H1 (cell line): ENCODE measurements at regions not wholly inside any gene's neighbourhood (a gene's known extent, or its start where the extent isn't known, plus 50 kb on each side); places are given as distances from the start of the nearest gene placed in this dataset.

Source experiments
- CTCF ChIA-PET: fragments of 300-600 bp; sonication (Branson Sonifier 250); formaldehyde crosslinking; loops from one replicate; lab custom pipeline; 2021; ENCODE audit not compliant: partially characterized antibody; lab: Charles Lee
- POLR2A ChIA-PET: fragments of 300-600 bp; sonication (Branson Sonifier 250); formaldehyde crosslinking; loops from one replicate; lab custom pipeline; 2021; ENCODE audit warnings: inconsistent platforms; ENCODE audit not compliant: partially characterized antibody; lab: Charles Lee
- DNase-seq, 2 experiments: peaks; one replicate each; pipeline versions ENCODE4 v3.0.0 to v3.0.0-alpha.2; 2010 to 2022; ENCODE audit warnings: low spot score in 2 of 2, low read depth in 1 of 2, mixed read lengths in 1 of 2
- FAIRE-seq: peaks from 2 replicates; lab custom pipeline; 2011; peaks lifted over from hg19 to GRCh38; lab: Jason Lieb, UNC
- H2AFZ ChIP-seq: 2 replicates; pipeline ENCODE4 v1.8.1; 2012; ENCODE audit warnings: low read length, inconsistent platforms
- H2AK5ac ChIP-seq: 2 replicates; pipeline ENCODE4 v1.6.1; 2013; ENCODE audit warnings: low read depth, low read length
- H2BK120ac ChIP-seq: replicated peaks from 2 replicates; pipeline ENCODE3; 2013; ENCODE audit warnings: low read depth, low read length, inconsistent platforms
- H2BK12ac ChIP-seq: 2 replicates; pipeline ENCODE4 v1.6.1; 2013; ENCODE audit warnings: low read depth, low read length
- H2BK15ac ChIP-seq: 2 replicates; pipeline ENCODE4 v1.6.1; 2013; ENCODE audit warnings: low read length
- H2BK20ac ChIP-seq: 2 replicates; pipeline ENCODE4 v1.6.1; 2013; ENCODE audit warnings: low read length
- H2BK5ac ChIP-seq: 2 replicates; pipeline ENCODE4 v1.6.1; 2013; ENCODE audit warnings: low read depth, low read length
- H3K14ac ChIP-seq: 2 replicates; pipeline ENCODE4 v1.6.1; 2013; ENCODE audit warnings: inconsistent platforms; ENCODE audit not compliant: insufficient read length
- H3K18ac ChIP-seq: 2 replicates; pipeline ENCODE4 v1.6.1; 2013; ENCODE audit warnings: low read length; ENCODE audit errors: extremely low read depth
- H3K23ac ChIP-seq: 2 replicates; pipeline ENCODE4 v1.6.1; 2013; ENCODE audit warnings: inconsistent platforms; ENCODE audit not compliant: insufficient read length
- H3K23me2 ChIP-seq: 2 replicates; pipeline ENCODE4 v1.6.1; 2013; ENCODE audit warnings: low read depth, low read length
- H3K27ac ChIP-seq: 2 replicates; pipeline ENCODE4 v1.6.1; 2011; ENCODE audit warnings: low read depth, low read length, inconsistent platforms
- H3K27me3 ChIP-seq, 4 experiments: replicated peaks in 1 of 4; 1 replicate in 1 of 4; 2 replicates in 3 of 4; pipeline versions ENCODE4 v1.6.1 to v1.8.1; 2011 to 2013; ENCODE audit warnings: low read length in 3 of 4, mild to moderate bottlenecking in 3 of 4, inconsistent platforms in 2 of 4, mixed read lengths in 2 of 4, moderate library complexity in 1 of 4; ENCODE audit not compliant: control insufficient read depth in 3 of 4, insufficient read depth in 3 of 4; ENCODE audit errors: extremely low read depth in 1 of 4
- H3K36me3 ChIP-seq, 4 experiments: 2 replicates each; pipeline versions ENCODE4 v1.6.1 to v1.8.1; 2011 to 2013; ENCODE audit warnings: mild to moderate bottlenecking in 4 of 4, low read length in 3 of 4, moderate library complexity in 2 of 4, control low read depth in 1 of 4, inconsistent platforms in 1 of 4; ENCODE audit not compliant: insufficient read depth in 4 of 4, control insufficient read depth in 2 of 4
- H3K4ac ChIP-seq: replicated peaks from 2 replicates; pipeline ENCODE3; 2013; ENCODE audit warnings: low read length, low read depth, mixed read lengths, inconsistent platforms; ENCODE audit not compliant: insufficient read length
- H3K4me1 ChIP-seq, 4 experiments: replicated peaks in 1 of 4; 1 replicate in 1 of 4; 2 replicates in 3 of 4; pipeline versions ENCODE4 v1.6.1 to v1.8.1; 2011 to 2013; ENCODE audit warnings: low read length in 3 of 4, inconsistent platforms in 2 of 4, mixed read lengths in 1 of 4; ENCODE audit not compliant: insufficient read depth in 4 of 4, control insufficient read depth in 3 of 4
- H3K4me2 ChIP-seq, 2 experiments: 2 replicates each; pipeline versions ENCODE4 v1.6.1 to v1.8.1; 2011 to 2013; ENCODE audit warnings: low read depth in 2 of 2, low read length in 2 of 2, control low read depth in 1 of 2, inconsistent platforms in 1 of 2, mild to moderate bottlenecking in 1 of 2; ENCODE audit not compliant: insufficient read depth in 1 of 2
- H3K4me3 ChIP-seq, 4 experiments: fragments of 200-600, 300-600 bp in 1 of 4; sonication (generic), shearing (Covaris generic), sonication (Bioruptor Twin) in 1 of 4; 2 replicates each; pipeline versions ENCODE4 v1.5.1 to v1.8.1; 2011 to 2016; ENCODE audit warnings: low read length in 4 of 4, low read depth in 3 of 4, control low read depth in 2 of 4, inconsistent platforms in 2 of 4, mild to moderate bottlenecking in 2 of 4, mixed read lengths in 1 of 4, moderate library complexity in 1 of 4; ENCODE audit not compliant: insufficient read depth in 2 of 4; ENCODE audit errors: extremely low read depth in 1 of 4
- H3K56ac ChIP-seq: replicated peaks from 2 replicates; pipeline ENCODE3; 2013; ENCODE audit warnings: low read depth, mild to moderate bottlenecking, mixed read lengths, low read length, inconsistent platforms; ENCODE audit not compliant: insufficient read length
- H3K79me1 ChIP-seq: 2 replicates; pipeline ENCODE4 v1.6.1; 2013; ENCODE audit warnings: low read depth, low read length, control low read depth
- H3K79me2 ChIP-seq, 2 experiments: 2 replicates each; pipeline versions ENCODE4 v1.6.1 to v1.8.1; 2012 to 2013; ENCODE audit warnings: low read length in 2 of 2, mild to moderate bottlenecking in 2 of 2, inconsistent platforms in 1 of 2; ENCODE audit not compliant: insufficient read depth in 2 of 2, control insufficient read depth in 1 of 2
- H3K9ac ChIP-seq, 4 experiments: replicated peaks in 1 of 4; 1 replicate in 1 of 4; 2 replicates in 3 of 4; pipeline versions ENCODE4 v1.6.1 to v1.8.1; 2011 to 2013; ENCODE audit warnings: low read depth in 3 of 4, low read length in 3 of 4, control low read depth in 2 of 4, mild to moderate bottlenecking in 2 of 4, moderate library complexity in 2 of 4, inconsistent platforms in 1 of 4; ENCODE audit errors: extremely low read depth in 1 of 4
- H3K9me3 ChIP-seq, 2 experiments: 2 replicates each; pipeline versions ENCODE4 v1.6.1 to v1.8.1; 2012 to 2013; ENCODE audit warnings: mild to moderate bottlenecking in 2 of 2, moderate library complexity in 2 of 2, control low read depth in 1 of 2, inconsistent platforms in 1 of 2, low read depth in 1 of 2, low read length in 1 of 2, mixed read lengths in 1 of 2; ENCODE audit not compliant: insufficient read depth in 2 of 2
- H4K20me1 ChIP-seq, 2 experiments: replicated peaks in 1 of 2; 2 replicates each; pipeline versions ENCODE3 to v1.8.1; 2011 to 2013; ENCODE audit warnings: inconsistent platforms in 2 of 2, low read length in 2 of 2, mild to moderate bottlenecking in 1 of 2; ENCODE audit not compliant: insufficient read depth in 2 of 2, control insufficient read depth in 1 of 2
- H4K5ac ChIP-seq: 2 replicates; pipeline ENCODE4 v1.6.1; 2013; ENCODE audit warnings: low read length, low read depth, mixed read lengths, inconsistent platforms; ENCODE audit not compliant: insufficient read length
- H4K8ac ChIP-seq: 2 replicates; pipeline ENCODE4 v1.8.0; 2013; ENCODE audit warnings: mild to moderate bottlenecking, moderate library complexity, low read length, inconsistent platforms; ENCODE audit not compliant: insufficient read depth; ENCODE audit errors: extremely low read depth
- H4K91ac ChIP-seq: replicated peaks from 2 replicates; pipeline ENCODE3; 2013; ENCODE audit warnings: low read length, mixed read lengths, inconsistent platforms; ENCODE audit not compliant: insufficient read length
- ATF3 ChIP-seq: IDR thresholded peaks from 2 replicates; pipeline ENCODE4 v1.6.1; 2011; ENCODE audit warnings: low read depth, mild to moderate bottlenecking, low read length; ENCODE audit not compliant: insufficient read depth
- BACH1 ChIP-seq: IDR thresholded peaks from 2 replicates; pipeline ENCODE4 v1.6.1; 2012; ENCODE audit warnings: low read length, improper control_type of control experiment
- CHD1 ChIP-seq: IDR thresholded peaks from 2 replicates; pipeline ENCODE4 v1.6.1; 2012; ENCODE audit warnings: low read depth, low read length, improper control_type of control experiment
- CREB1 ChIP-seq: IDR thresholded peaks from 2 replicates; pipeline ENCODE4 v1.6.1; 2012; ENCODE audit warnings: inconsistent platforms
- EP300 ChIP-seq, 2 experiments: IDR thresholded peaks; 1 replicate in 1 of 2; 2 replicates in 1 of 2; pipeline ENCODE4 v1.6.1; 2011 to 2012; ENCODE audit warnings: low read depth in 2 of 2, low read length in 2 of 2, mild to moderate bottlenecking in 2 of 2, borderline replicate concordance in 1 of 2, inconsistent platforms in 1 of 2, moderate library complexity in 1 of 2
- KDM1A ChIP-seq: fragments of 200-600, 300-600 bp; sonication (generic); IDR thresholded peaks from 2 replicates; pipeline ENCODE4 v1.7.1; 2016; ENCODE audit warnings: mild to moderate bottlenecking, low read length, borderline replicate concordance
- NANOG ChIP-seq: IDR thresholded peaks from 2 replicates; pipeline ENCODE4 v1.6.1; 2011; ENCODE audit warnings: low read length, low read depth, mild to moderate bottlenecking, inconsistent platforms; ENCODE audit not compliant: insufficient read depth, poor library complexity, severe bottlenecking
- PHF8 ChIP-seq: fragments of 200-600 bp; sonication (generic); conservative IDR thresholded peaks from 2 replicates; pipeline ENCODE4 v1.7.1; 2012; ENCODE audit warnings: low read depth, mild to moderate bottlenecking, inconsistent platforms, low read length, moderate library complexity
- RAD21 ChIP-seq, 2 experiments: IDR thresholded peaks in 1 of 2; conservative IDR thresholded peaks in 1 of 2; 2 replicates each; pipeline ENCODE4 v1.6.1; 2011; ENCODE audit warnings: low read depth in 2 of 2, low read length in 2 of 2, improper control_type of control experiment in 1 of 2, inconsistent platforms in 1 of 2, mild to moderate bottlenecking in 1 of 2, moderate library complexity in 1 of 2
- RBBP5 ChIP-seq: IDR thresholded peaks from 2 replicates; pipeline ENCODE4 v1.7.1; 2012; ENCODE audit warnings: low read depth, mild to moderate bottlenecking, inconsistent platforms, low read length, moderate library complexity, borderline replicate concordance
- RFX5 ChIP-seq: IDR thresholded peaks from 2 replicates; pipeline ENCODE4 v1.6.1; 2011; ENCODE audit warnings: low read depth, low read length, improper control_type of control experiment, borderline replicate concordance
- SIRT6 ChIP-seq: IDR thresholded peaks from one replicate; pipeline ENCODE4 v1.7.1; 2012; ENCODE audit warnings: low read length, inconsistent platforms
- SP2 ChIP-seq: IDR thresholded peaks from 2 replicates; pipeline ENCODE4 v1.6.1; 2012; ENCODE audit warnings: mild to moderate bottlenecking, low read length, inconsistent platforms
- SUZ12 ChIP-seq: fragments of 200-600 bp; sonication (generic); IDR thresholded peaks from 2 replicates; pipeline ENCODE4 v1.6.1; 2012; ENCODE audit warnings: mild to moderate bottlenecking, inconsistent platforms, low read length, moderate library complexity, mixed read lengths
- YY1 ChIP-seq: IDR thresholded peaks from 2 replicates; pipeline ENCODE4 v1.6.1; 2011; ENCODE audit warnings: low read depth, mild to moderate bottlenecking, low read length
- WGBS, 2 experiments: shearing (Covaris generic) in 1 of 2; methylation state at CpG; one replicate each; pipeline versions ENCODE4 v1.1.6 to v1.1.7; 2013 to 2015; ENCODE audit warnings: low lambda C conversion rate in 2 of 2, mixed read lengths in 2 of 2, inconsistent platforms in 1 of 2, low coverage in 1 of 2, missing lambda C conversion rate in 1 of 2; ENCODE audit not compliant: insufficient replicate concordance in 2 of 2, insufficient coverage in 1 of 2, insufficient read length in 1 of 2; ENCODE audit errors: extremely low coverage in 1 of 2, missing lambda C conversion rate in 1 of 2; 5-methylcytosine and 5-hydroxymethylcytosine counted together

DNA sequence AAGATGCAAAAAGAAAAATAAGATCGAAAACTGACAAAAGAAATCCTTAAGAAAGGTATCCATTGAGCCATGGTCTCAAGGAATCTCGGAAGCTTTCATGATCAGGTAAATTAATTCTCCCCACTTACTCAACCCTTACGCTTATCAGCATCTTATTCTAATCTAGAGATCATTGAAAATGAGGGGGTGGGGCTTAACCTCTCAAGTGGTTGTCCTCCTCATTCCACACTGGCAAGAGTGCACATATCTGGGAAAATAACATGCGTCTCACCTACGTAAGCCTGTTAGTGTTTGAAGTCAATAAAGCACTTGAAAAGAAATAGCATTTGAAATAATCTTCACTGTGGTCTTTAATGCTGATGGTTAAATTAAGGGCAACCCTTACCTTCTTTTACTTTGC lies 82.5 kb upstream of the NEUROD1 start:
- no peaks in the 10 kb centered on the region for H3K79me1 ChIP-seq
- H3K4ac ChIP-seq, result no peak overlapping the region
- H2BK5ac ChIP-seq, result no peak overlapping the region
- POLR2A ChIA-PET, result no interaction called here
- no peak overlapping the region for H2BK120ac ChIP-seq
- WGBS, 2 experiments, result 95% methylated on average over 5 of the region's 5 CpGs; no CpG with 5 or more reads in 1 of the 2 experiments
- FAIRE-seq (no peak), DNase-seq (no peak)
- H3K4me2 ChIP-seq, result no peak overlapping the region
- no peaks in the 10 kb centered on the region for H3K27me3 ChIP-seq
- no peak overlapping the region for H2AFZ ChIP-seq
- no peaks in the 10 kb centered on the region for H4K20me1 ChIP-seq
- H3K23ac ChIP-seq, result no peak overlapping the region
- H3K23me2 ChIP-seq, result no peaks in the 10 kb centered on the region
- no peak overlapping the region for H3K14ac ChIP-seq
- CTCF ChIA-PET, result no interaction called here
- H2BK20ac ChIP-seq, result no peak overlapping the region
- no peak overlapping the region for H4K8ac ChIP-seq
- no peak overlapping the region for H2BK12ac ChIP-seq
- no peak overlapping the region for H3K56ac ChIP-seq
- H3K9me3 ChIP-seq, result no peaks in the 10 kb centered on the region
- H3K36me3 ChIP-seq, result no peaks in the 10 kb centered on the region
- no peaks in the 10 kb centered on the region for H3K4me1 ChIP-seq
- H3K79me2 ChIP-seq, result no peaks in the 10 kb centered on the region
- H4K5ac ChIP-seq, result no peak overlapping the region
- H2BK15ac ChIP-seq, result no peak overlapping the region
- no peak overlapping the region for H3K27ac ChIP-seq
- H3K9ac ChIP-seq, result no peak overlapping the region
- no peak overlapping the region for H2AK5ac ChIP-seq
- no peak overlapping the region for H4K91ac ChIP-seq
- H3K18ac ChIP-seq, result no peak overlapping the region
- H3K4me3 ChIP-seq, result no peak overlapping the region
- no peak for TF ChIP-seq SUZ12
- no peak for TF ChIP-seq NANOG
- TF ChIP-seq SP2, result no peak
- no peak for TF ChIP-seq SIRT6
- no peak for TF ChIP-seq BACH1
- no peak for TF ChIP-seq PHF8
- TF ChIP-seq CREB1, result no peak
- no peak for TF ChIP-seq EP300 (IDR thresholded peaks at IDR 0.05; ENCODE audit: borderline replicate concordance in 1 of 2, low read depth in 2 of 2, low read length in 2 of 2)
- no peak for TF ChIP-seq RAD21 (IDR thresholded peaks at IDR 0.05 in 1 of 2, conservative IDR thresholded peaks at IDR 0.05 in 1 of 2; ENCODE audit: low read depth in 2 of 2, low read length in 2 of 2)
- no peak for TF ChIP-seq ATF3
- no peak for TF ChIP-seq RBBP5
- TF ChIP-seq RFX5, result no peak
- TF ChIP-seq CHD1, result no peak
- no peak for TF ChIP-seq KDM1A
- no peak for TF ChIP-seq YY1
